Activated gamma-delta T cell treated with Interleukin-2 at 50 U/mL for 16 hours (primary cell): ENCODE measurements at regions not wholly inside any gene's neighbourhood (a gene's known extent, or its start where the extent isn't known, plus 50 kb on each side); places are given as distances from the start of the nearest gene placed in this dataset.

Experiments used
- DNase-seq: peaks from one replicate; pipeline ENCODE4 v3.0.0-alpha.2; 2020

GRCh38 chr6:54646069-54646950 is 200.3 kb upstream of the FAM83B start:
- no peak for DNase-seq

DNA sequence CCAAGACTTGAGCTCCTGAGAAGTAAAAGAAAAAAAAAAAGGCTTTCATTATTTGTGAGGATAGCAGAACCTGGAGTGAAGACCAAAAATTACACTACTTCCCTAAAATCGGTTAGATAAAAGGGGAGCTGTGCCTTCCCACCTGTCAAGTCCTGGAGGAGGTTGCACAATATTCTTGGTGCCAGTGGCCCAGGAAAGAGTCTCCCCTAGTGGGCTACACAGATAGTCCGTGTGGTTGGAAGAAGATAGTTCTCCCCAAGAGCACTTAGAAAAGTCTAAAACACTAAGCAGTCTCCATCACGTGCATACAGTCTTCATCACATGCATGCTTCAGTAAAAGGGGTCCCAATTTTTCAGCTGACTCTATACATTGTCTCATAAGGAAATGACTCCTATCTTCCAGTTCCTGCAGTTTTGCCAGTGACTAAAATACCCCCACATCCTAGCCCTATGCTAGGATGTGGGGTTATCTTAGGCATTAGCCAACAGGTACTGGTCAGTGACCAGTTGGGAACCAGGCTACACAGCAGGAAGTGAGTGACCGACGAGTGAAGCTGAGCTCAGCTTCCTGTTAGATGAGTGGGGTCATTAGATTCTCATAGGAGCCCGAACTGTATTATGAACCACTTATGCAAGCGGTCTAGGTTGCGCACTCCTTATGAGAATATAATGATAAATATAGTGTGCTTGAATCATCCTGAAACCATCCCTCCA is 199.5 kb upstream of the FAM83B start:
- DNase-seq: no peak

DNA sequence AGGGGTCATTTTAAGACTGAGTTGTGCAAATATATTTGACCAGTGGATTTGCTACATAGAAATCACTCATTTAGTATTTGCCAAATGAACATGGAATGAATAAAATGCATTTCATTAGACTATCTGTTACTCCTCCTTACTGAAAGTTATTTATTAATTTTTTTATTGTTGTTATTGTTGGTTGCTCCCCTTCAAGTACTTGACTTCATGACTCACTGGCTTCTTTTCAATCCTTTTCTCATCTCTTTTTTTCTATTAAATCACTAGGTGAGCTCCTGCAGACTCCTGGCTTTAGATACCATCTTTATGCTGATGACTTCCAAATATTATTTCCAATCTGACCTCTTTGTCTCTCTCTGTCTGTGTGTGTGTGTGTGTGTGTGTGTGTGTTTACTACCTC is 192.2 kb upstream of the FAM83B start:
- DNase-seq: no peak

DNA sequence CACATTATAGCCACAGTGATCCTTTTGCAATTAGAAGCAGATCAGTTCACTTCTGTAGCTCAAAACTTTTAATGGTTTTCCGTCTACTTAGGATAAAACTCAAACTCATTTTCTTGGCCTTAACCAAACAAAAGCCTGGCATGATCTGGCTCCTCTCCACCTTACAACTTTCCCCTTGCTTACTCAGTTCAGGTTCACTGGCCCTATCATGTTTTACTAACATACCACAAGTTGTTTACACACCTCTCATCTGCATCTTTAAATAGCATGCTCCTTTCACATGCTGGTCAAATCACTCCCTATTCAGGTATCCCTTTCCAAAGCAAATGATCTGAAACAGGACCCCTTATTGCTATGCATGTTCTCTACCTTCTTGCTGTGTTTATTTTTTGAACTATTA is 191.4 kb upstream of the FAM83B start:
- DNase-seq: no peak

DNA sequence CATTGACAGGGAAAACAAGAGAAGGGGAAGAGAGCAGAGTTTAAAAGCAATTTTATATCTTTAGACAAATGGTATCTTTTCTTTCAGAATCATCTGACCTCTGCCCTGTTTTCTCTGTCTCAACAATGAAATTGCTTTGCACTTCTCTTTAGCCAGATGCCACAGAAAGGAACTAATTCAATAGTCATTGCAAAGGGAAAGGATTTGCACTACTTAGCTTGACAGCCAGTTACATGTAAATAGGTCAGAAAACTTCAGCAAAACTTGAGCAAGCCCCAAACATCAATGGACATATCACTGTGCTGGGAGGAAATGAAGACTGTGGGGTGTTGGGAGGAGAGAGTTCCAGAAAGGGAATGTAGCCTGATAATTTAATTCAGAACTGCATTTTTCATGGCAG is 181.3 kb upstream of the FAM83B start:
- DNase-seq: no peak

DNA sequence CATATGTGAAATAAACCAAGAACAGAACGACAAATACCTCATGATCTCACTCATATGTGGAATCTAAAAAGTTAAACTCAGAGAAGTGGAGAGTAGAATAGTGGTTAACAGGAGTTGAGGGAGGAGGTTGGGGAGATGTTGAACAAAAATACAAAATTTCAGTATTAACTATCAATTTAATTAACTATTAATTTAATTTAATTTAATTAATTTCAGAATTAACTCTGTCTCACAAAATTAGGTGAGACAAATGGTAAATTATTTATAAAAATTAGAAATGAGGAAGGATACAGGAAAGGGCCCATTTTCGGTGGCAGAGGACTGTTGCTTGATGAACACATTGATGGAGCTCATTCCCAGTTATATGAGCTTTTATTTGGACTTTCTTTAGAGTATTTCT is 166.0 kb upstream of the FAM83B start:
- DNase-seq: no peak

DNA sequence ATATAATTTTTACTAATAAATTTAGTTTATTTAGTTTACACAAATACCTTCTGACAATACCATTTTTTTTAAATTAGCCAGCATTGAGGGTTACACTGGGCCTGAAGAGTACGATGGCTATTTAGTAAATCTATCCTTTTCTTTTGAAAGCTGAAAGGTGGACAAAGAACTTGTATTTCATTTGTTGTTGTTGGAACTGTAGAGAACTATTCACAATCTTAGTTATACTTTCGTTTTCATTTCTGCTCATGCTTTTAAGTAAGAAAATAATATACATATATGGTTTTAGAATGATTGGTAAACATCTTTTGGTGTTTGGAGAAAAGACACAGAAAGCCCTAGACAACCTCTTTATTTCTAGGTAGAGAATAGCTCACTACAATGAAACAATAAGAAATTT is 165.3 kb upstream of the FAM83B start:
- no peak for DNase-seq

GRCh38 chr6:54681987-54682386 is 164.6 kb upstream of the FAM83B start:
- no peak for DNase-seq

DNA sequence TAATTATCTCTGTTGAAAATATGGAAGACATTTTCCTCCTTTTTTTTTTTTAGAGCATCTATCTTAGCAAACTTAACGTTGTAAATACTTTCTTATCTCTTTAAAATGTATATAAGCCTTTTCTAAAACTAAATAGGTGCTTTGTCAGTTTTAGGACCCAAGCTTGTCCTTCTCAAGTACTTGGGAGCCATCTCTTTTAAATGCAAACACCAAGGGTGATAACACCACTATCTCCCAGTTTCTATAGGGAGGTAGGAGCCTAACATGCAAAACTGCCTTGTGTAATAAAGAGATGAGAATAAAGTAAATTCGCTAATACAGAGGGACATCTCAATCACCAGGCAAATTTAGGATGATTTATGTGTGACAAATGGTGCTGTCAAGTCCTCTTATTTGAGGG is 157.0 kb upstream of the FAM83B start:
- no peak for DNase-seq

- no peak for DNase-seq
Measured at GRCh38 chr6:54690596-54690995, 156.0 kb upstream of the FAM83B start.

- DNase-seq: no peak
Measured at GRCh38 chr6:54694928-54695532, 151.5 kb upstream of the FAM83B start.

GRCh38 chr6:54695815-54696214 is 150.8 kb upstream of the FAM83B start:
- no peak for DNase-seq

DNA sequence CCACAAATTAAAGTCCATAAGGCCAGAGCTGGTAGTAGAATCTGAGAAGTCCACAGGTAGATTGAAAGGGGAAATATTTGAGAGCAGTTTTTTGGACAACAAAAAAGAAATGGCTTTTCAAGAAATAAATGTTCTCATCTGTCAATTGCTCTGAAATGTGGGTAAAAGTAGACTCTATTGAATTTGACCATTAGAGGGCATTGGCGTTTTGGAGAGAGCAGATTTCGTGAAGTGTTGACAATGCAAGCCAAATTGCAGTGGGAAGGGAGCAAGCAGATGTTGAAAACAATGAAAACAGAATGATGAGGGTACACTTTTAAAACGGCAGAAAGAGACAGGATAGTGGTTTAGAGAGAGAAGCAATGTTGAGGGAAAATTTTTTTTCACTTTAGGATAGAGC is 149.1 kb upstream of the FAM83B start:
- no peak for DNase-seq

DNA sequence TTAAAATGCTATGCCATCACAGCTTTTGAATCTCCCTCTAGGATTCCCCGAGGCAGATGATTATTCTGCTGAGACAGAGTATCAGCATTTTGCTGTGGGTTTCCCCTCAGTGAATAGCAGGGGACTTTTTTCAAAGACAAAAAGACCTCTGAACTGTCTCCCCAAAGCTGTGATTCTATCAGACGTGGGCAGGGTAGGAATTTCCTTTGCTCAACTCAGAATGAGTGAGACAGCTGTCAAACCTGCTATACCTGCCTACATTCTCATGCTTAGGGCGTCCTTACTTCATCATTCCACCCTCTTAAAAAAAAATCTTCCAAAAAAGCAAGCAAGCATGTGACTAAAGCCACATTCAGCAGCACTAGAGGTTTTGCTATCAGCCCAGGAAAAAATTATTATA is 147.6 kb upstream of the FAM83B start:
- no peak for DNase-seq

DNA sequence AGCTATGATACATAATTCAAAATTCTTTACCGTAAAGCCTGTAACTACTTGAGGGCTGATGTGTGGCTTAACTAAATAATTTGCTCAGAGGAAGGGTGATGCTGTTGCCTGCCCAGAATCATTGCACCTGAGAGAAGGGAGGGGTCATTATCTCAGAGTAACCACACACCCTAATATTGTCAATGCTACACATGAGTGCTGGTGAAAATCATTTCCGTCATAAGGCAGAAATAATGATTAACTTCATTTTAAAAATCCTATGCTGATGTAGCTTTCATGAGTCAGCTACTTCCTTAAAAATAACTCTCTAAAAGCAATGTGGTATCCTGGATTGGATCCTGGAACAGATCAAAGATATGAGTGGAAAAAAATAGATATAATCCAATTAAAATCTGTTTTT is 146.4 kb upstream of the FAM83B start:
- DNase-seq: no peak

DNA sequence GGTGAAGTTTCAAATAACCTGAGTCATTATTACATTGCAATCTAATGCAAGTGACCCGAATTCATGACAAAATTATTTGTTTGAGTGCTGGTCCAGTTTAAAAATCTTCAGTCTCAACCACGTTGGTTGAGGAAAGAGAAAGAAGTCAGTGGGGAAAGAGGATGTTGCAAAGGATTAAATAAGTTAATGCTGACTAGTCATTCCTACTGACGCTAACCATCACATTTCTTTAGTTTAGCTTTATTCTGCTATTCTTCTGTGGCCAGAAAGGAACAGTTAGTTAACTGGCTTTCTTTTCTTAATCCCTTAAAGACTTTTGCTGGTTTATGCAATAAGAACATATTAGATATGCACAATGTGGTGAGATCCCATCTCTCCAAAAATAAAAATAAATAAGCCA is 143.8 kb upstream of the FAM83B start:
- DNase-seq: no peak

DNA sequence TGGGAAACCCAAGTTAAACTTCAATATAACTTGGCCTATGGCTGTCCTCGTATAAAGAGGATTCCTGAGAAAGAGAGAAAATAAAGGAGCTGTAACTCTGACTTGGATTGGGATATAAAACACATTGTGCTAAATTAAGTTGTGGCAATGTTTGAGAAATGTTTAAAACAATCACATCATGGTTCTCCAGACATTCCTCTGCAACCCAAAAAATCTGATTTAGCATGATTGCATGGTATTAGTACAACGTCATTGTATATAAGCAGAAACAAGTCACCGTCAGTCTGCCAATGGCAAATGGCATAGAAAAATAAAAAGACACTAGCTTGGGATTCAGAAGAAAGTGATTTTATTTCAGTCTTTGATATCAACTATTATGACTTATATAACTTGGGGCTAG is 140.2 kb upstream of the FAM83B start:
- DNase-seq: no peak

DNA sequence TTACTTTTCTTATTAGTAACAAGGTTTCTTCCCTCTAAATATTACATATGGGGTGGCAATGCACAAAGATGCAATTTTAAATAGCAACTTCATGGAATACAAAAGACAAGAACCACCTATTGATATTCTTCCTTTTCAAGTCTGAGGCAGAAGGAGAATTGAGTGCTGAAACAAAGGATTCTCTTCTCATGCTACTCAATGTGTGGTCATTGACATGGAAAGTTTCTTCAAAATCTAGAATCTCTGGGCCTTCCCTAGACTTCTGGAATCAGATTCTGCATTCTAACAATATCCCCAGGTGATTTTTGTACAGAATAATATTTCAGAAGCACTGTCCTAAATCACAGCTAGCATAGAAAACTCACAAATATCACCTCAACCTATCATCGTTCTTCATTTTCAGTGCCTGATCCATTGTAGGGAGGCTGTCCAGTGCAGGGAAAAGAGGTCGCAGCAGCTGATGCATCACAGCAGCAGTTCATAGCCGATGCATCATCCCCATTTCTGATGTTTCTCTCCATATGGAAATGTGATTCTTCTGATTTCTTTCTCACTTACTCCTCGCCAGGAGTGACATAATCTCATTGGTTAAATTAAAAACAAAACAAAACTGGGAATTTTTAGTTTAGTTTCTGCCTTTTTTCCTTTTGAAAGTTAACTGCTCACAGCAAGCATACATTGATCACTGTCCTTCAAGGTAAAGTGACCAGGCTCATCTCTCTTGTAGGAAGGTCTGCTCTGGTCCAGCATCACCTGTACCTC is 139.5 kb upstream of the FAM83B start:
- no peak for DNase-seq

- DNase-seq: no peak
Measured at GRCh38 chr6:54710456-54710855, 136.1 kb upstream of the FAM83B start.

GRCh38 chr6:54716010-54716409 is 130.6 kb upstream of the FAM83B start:
- DNase-seq: no peak

DNA sequence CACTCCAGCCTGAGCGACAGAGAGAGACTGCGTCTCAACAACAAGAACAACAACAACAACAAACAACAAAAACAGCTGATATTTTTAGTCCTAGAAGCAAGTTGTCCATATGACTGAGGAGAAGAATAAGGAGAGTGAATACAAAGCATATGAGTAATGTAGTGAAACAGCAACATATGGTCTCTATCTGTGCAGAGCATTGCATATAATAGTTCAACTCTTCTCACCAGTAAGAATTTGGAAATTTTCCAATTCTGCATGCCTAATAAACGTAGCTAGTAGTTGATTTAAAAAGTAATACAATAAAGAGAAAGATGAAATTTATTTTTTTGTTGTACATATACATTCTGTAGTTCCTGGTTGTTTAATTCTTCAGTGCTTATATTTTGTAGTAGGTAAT is 129.7 kb upstream of the FAM83B start:
- no peak for DNase-seq

DNA sequence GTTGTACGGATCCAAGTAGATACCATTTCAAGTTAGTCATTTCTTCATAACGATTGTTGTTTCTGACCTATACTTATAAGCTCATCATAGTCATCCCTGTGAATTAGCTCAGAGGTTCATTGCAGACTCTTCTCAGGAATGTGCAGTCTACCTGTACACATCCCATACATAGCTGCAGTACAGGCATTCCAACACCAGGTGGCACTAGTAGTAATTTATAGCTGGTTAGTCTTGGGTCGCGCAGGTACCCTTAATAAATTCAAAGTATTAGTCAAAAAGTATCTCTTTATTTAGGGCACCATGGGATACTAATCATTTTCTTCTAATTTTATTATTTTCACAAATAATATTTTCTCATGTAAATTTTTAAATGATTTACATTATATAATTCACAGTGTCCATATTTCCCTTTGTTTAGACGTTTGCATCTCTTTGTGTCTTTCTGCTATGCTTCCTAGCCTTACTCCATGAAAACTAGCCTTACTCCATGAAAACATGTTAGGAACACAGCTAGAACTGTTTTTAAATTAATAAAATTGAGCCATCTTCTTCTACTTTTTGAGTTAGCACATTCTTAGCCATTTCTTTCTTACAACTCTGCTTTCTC is 128.6 kb upstream of the FAM83B start:
- DNase-seq: peak; percentile 38

GRCh38 chr6:54718541-54719023 is 128.0 kb upstream of the FAM83B start:
- DNase-seq: no peak
